Inferior parietal cortex (tissue), 1 donor: ENCODE measurements at regions not wholly inside any gene's neighbourhood (a gene's known extent, or its start where the extent isn't known, plus 50 kb on each side); places are given as distances from the start of the nearest gene placed in this dataset.

ENCODE experiments used
- DNase-seq: peaks from one replicate; pipeline ENCODE4 v3.0.0-alpha.2; 2016; ENCODE audit errors: extremely low spot score

DNA sequence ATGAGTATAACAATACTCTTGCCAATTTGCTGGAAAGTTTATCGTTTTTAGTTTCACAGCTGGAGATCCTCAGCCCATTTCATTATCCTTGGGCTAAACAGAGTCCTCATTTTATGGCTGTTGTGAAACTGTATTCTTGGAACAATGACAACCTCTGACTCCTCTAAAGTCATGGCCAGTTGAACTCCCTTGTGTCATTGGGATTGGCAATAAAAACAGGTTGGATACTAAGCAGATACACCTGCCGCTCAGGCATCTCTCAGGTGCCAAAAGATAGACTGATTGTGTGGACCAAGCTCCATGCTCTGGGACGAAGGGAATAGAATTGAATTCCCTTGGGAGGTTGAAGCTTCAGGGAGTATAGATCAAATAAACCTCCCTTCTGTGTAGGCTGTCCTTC, 182.2 kb downstream of the WDR11 start:
- DNase-seq = no peak

DNA sequence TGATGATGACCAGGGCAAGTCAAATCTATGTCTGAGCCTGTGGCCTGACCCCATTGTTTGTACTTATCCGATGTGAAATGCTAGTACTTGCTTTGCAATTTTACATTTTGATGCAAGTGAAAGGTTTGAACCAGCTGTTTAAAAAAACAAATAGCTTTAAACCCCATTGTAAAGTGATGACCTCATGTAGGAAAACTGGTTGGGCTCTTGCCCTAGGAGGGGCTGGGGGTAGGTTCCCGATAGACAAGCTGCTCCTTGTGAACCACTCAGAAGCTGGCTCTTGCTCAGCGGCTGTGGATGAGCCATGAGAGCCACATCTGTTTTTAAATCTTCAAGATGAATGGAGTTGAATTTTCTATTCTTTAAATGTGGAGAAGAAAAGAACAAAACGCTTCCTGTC, 185.3 kb downstream of the WDR11 start:
- no peak for DNase-seq

DNA sequence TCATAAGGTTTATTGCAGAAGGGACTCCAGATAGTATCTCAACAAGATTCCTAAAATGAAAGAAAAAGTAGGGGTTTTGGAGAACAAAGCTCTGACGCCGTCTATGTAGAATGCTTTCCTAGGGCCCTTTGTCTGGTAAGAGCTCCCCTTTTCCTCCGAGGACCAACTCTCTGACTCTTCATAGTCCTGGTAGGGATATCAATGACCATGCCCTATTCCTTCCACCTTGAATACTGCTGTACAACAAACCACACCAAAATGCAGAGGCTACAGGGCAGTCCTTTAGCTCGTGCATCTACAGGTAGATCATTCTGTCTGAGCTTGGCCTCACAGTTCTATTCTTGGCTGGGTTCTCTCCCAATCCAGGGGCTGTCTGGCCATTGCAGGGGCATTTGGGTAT, 190.3 kb downstream of the WDR11 start:
- no peak for DNase-seq

DNA sequence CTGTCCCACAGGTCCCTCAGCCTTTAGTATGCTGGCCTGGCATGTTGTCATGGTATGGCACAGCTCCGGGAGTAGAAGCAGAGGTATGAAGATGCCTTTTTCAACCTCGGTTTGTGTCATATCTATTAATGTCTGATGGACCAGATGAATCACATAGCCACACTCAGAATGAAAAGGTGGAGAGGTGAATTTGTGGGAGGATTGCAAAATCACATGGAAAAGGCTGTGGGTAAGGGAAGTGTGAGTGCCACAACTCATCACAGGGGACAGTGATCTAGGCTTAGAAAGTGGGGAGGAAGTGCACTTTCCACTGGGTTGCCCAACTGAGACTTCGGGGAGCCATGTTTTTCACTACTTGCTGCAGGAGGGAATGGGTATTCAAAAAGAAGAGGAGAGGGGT, 190.7 kb downstream of the WDR11 start:
- DNase-seq = no peak

DNA sequence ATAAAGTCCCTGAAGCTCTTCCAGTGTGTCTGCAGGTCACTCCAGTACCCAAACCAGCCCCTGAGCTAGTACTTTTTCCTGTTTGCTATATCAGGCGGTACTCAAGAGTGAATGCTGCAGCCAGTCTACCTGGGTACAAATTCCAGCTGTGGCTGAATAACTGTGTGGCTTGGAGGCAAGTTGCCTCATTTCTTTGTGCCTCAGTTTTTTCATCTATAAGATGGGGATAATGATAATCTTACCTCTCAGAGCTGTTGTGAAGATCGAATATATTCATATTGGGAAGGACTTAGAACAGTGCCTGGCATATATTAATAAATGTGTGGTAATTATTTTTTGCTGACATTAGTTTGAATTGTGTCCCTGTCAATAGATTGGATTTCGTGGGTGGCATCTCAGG, 191.2 kb downstream of the WDR11 start:
- DNase-seq = no peak

DNA sequence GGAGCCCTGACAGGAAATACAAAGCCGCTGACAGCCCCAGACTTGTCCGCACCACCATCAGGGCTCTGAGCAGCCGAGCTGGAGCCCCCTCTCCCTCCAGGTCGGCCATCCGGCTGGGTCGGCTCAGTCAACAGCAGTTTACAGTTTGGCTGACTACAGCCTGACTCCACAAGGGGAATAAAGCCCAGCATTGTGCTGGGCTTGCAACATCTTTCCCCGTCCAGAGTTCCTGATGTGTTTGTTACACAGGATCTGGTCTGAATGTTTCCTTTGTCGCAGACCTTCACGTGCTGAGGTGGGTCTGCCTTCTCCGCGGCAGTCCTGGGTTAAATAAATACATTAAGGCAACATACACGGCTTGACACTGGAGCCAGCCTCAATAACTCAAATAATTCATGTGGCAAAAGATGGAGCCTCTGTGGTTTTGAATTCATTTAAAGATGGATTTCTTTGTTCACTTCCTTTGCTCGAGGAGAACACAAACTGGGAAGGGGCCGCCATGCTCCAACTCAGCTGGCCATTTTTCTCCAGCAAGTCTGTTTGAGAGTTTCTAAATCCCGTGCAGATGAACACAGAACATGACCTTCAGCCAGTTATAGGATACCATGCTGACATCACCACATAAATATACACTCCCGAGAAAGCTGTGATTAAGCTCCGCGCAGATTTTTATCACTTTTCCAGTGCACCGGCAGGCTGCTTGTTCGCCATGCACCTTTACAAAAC, 192.1 kb downstream of the WDR11 start:
- no peak for DNase-seq

DNA sequence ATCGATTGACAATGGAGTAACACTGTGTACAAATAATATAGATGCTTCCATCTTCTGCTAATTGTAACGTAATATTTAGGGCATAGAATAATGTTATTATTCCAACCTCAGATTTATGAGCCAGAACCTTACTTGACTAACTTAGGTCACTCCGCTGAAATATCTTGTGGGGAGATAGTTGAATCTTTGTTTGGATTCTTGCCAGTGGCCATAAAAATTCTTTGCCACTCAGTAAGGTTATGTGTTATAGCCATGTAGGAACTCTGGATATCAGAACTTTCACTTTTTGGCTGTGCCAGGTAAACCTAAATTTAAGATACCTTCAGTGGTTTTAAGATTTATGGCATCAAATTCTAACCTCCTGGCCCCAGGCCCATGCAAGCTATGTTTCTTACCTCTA, 197.6 kb downstream of the WDR11 start:
- no peak for DNase-seq

DNA sequence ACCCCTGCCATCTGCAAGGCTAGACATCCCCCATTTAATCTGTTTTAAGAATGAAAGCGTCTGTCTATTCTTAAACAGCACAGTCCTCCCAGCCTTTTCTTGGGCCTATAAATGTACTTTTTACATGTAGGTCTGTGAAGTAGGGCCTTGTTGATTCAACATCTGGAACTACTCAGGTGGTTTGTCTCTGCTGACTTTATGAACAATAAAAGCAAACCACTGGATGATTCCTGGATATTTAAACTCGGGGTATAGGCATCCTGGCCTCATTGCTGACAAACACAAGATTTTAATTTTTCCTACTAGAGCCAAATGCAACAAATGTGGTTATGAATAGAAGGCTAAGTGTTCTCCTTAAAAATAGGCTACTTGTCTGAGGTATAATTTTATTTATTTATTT, 198.3 kb downstream of the WDR11 start:
- no peak for DNase-seq

DNA sequence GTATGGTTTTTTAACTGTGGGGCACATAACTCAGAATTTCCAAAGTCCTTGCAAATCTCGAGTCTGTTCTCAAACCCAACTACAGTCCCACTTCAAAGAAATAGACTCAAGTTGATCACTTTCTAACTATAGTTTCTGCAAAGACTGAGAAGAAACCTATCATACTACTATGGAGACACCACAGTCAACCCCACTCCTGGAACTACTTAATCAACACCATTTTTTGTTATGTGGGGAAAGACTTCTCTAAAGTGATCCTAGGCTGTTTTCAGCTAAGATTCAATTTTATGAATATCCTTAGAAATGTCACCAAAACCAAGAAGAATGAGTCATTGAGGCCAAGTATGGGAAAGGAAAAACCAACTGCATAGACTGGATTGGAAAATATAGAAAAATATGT, 198.8 kb downstream of the WDR11 start:
- DNase-seq = no peak

DNA sequence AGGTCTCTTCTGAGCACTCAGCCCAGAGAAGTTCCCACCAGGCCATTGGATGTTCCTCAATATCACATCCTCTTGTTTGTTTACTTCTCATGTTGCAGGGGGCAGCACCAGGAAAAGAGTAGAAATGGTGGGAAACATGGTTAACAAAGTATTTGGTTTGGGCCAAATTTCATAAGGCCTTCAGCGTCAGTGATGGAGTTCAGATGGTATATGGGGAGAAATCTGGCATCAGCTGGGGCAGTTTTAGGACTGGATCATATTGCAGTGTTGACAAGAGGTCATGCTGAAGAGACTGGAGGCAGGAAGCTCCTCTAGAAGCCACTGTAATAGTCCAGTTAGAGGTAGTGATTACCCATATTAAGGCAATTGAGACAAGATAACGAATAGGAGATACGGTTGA, 200.0 kb downstream of the WDR11 start:
- no peak for DNase-seq

DNA sequence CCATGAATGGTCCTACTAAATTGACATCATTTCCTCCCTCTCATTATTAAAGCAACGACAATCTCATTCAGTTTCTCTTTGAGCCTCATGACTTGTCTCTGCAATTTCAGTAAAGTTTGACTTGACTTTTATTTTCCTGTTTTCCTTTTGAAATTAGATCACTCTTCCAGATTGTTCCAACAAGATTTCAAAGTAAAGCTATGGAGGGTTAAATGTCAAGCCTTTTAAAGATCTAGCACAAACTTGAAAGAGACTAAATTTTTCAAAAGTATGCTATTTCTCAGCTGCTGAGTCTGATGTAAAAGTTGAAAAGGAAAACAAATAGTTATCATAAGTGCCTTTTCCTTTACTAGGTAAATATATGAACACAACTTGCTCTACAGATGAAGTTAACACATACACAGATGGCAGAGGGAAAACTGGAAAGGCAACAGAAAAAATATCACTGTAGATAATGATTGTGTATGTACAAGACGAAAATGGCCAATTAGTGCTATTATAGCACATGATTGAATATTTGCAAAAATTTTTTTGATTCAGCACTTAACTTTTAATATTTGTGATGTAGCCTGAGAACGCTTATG, 200.6 kb downstream of the WDR11 start:
- DNase-seq = no peak

DNA sequence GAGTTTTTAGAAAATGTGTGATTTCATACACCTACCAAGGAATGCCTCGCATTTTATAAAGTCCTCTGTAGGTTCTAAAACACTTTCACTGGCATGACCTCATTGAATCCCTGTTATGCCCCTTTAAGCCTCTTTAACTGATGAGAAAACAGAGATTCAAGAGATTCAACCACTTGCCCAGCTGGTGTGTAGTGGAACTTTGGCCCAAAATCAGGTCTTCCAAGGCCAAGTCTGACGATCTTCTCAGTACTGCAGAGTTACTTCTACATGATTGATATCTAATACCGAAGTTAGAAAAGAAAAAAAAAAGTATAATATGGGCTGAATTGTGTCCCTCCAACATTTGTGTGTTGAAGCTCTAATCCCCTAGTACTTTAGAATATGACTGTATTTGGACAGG, 202.0 kb downstream of the WDR11 start:
- no peak for DNase-seq

DNA sequence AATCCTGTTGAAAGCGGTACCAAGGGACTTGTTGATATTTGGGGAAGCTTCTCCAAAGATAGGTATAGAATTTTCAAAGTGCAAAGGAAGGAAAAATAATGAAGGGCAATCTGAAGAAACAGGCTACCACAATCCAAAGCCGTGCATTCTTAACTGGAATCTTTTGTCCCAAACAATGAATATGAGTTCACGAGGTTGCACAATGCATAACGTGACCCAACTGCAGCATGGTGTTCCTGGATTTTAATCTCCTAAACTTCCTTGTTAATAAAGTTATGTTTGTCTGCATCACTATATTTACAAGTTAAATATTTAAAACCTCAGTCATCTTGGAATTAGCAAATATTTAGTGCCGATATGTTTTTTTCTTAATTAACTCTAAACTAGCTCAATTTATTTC, 203.7 kb downstream of the WDR11 start:
- no peak for DNase-seq

DNA sequence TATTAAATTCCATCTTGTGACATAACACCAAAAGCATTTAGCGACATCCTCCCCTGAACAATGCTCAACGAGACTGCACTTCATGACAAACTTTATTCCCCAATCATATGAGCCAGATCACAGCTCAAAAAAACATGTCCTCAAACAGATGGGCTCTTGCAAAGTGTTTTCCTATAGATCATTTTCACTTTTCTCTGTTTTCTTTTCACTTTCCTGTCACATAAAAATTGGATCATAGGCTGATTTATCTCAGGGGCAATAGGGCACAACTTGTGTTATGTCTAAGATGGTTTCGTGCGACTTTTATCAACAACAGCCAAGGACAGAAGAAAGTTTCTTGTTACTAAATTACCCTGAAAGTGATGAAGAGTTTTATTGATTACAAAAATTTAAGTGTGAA, 206.1 kb downstream of the WDR11 start:
- no peak for DNase-seq

DNA sequence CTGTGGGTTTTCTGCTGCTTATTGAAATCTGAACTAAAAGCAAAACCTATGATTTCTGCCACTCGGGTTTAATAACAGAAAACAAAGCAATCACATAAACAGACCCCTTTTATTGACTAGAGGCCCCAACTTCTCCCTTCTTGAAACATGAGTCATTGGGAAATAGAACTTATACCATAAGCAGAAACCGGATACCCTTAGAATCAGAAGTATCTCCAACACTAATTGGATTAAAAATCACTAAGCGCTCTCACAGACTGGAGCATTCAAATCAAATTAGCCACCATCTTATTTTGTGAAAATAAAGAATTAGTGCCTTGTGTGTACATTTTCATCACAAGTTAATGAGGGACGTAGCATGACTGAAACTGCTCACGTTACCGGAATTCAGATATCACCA, 206.9 kb downstream of the WDR11 start:
- DNase-seq = no peak

DNA sequence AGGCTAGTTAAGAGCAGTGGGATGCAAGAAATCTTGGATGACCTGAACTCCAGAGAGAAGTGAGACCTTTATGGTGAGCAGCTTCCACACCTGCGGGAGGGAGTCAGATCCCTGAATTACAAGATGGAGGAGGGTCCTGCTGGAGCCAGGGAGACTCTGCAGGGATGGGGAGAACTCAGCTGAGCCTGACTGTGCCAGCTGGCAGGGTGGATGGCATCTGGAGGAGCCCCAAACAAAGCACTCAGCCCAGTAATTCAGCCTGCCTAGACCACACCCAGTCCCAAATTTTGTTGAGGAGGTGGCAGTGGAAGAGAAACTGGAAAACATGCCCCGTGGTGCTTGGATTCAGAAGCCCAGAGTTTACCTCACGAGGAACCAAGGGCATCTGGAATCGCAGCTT, 208.2 kb downstream of the WDR11 start:
- DNase-seq = no peak

DNA sequence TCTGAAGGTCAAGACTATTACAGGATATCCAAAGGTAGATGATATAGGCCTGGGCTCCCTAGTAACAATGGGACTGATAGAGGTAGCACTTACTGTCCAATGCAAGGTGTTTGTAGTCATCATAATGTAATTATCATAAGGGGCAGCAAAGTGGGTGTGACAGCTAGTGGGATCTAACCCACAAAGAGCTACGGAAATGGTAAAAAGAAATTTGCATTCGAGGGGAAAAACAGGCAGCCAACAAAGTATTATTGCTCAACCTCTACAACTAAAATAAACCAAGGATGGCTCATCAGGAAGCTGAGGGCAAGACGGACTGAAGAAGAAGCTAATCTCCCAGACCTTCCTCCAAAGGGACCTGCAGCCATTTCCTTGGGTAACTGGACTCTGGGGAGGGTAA, 211.0 kb downstream of the WDR11 start:
- no peak for DNase-seq

DNA sequence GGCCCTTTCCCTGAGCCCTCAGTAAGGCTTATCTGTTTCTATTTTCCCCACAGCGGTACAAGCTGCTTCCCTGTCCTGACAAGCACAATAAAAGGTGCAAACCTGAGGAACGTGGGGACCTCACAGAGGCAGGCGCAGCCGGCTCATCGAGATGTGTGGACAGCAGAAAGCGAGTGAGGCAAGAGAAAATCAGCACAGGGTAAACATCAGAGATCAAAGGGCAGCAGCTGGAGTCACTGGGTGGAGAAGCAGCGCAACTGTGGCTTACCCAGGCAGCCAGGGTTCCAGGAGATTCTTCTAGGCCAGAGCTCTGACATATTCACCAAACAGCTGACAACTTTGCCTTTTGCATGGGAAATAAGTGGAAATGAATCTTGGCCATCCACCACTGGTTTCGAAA, 212.6 kb downstream of the WDR11 start:
- no peak for DNase-seq

DNA sequence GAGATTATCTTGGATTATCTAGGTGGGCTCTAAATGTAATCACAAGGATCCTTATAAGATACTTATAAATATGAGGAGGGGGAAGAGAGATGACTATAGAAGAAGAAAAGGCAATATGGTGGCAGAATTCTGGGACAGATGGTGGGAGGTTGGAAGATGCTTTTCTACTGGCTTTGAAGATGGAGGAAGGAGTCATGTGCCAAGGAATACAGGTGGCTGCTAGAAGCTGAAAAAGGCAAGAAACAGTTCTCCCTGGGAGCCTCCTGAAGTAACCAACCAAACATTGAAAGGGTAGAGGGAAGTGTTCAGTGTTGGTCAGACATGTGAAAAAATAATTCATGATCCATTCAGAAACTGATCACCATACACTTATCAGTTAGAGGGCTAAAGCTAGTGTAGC, 213.3 kb downstream of the WDR11 start:
- DNase-seq = no peak

DNA sequence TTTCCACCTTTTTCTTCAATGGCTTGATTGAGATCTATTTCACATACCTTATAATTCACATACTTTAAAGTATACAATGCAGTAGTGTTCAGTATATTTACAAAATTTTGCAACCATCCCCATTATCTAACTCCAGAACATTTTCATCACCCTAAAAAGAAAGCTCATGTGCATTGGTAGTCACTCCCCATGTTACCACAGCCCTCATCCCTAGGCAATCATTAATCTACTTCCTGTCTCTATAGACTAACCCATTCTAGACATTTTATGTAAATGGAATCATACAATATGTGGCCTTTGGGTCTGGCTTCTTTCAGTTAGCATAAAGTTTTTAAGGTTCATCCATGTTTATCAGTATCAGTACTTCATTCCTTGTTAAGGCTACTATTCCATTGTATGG, 214.2 kb downstream of the WDR11 start:
- no peak for DNase-seq

DNA sequence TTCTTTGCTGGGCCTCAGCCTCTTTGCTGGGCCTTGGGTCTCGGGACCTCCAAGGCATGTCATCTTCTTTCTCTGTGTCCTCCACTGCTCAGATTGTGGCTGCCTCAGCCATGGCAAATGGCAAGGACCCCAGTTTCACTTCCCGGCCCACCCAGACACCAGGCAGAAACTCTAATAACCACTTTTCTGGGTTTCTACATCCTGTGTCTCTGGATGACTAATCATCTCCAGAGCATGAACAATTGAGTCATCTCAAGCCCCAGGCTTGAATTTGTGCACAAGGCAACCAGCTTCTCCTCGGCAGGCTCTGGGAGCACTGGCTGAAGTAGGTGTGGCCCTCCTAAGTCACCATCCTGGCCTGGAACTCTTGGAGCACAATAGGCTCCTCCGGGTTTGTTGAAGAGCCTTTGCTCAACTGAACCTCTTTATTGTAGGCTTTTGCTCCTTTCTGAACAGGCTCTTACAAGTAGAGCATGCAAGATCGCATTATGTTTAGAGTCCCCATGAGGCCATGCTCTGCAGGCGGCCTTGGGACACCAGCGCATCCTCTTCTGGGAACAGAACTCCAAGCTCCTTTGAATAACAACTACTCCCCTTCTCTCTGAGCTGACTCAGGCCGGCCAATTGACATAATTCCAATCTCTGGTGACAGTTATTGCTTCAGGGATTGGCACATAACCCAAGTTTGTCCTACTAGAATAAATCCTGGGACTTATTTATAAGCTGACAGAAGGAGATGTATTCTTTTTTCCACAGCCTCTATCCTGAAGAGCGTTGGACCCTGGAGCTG, 218.1 kb downstream of the WDR11 start:
- no peak for DNase-seq

DNA sequence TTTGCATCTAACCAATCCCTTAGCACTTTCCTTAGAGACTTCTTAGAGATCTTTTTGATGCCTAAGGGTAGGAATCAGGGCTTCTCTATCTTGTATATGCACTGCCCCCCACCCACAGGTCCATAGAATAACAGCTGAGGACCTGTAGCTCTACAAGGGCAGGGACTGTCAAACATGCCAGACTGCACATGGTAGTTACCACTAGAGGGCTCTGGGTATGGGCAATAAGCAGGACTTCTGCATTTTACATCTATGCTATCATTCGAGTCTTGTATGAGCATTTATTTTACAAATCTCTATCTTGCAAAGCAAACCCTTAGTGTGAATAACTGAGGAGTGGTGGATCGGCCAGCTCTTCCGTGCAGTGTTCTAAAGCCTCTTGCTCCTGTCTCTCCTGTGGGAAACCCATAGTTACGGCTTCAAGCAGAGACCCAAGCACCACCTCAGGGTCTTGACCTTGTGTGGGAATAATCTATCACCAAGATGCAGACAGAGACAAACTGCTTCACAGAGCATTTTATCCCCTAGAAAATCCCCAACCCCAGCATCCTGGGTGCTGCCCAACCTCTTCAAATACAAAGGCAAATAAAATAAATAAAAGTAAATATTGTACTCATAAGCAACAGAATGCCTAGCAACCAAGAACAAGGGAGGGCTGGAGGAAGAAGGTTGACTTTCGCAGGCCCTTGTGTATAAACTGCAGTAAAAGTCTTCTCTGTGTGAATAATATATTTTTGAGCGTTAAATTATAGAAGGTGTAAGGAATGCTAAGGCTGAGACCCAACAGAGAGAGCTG, 219.3 kb downstream of the WDR11 start:
- DNase-seq = no peak
